HepG2 (cell line): ENCODE measurements at regions not wholly inside any gene's neighbourhood (a gene's known extent, or its start where the extent isn't known, plus 50 kb on each side); places are given as distances from the start of the nearest gene placed in this dataset.

Experiments used
- ATAC-seq: fragments of 200-7000 bp; cut with Tn5 transposase; 3 replicates; pipeline ENCODE4 v1.9.1; 2020; ENCODE audit warnings: mild to moderate bottlenecking, moderate library complexity
- BruUV-seq: library from RNA; stranded (reverse); fragments of 400-500 nt; replicated peaks from 2 replicates; lab custom pipeline; 2021; lab: Mats Ljungman, UMichigan
- CTCF ChIA-PET: fragments of 300-600 bp; formaldehyde crosslinking; extraction: SDS; loops from one replicate; lab custom pipeline; 2021; ENCODE audit warnings: low total read pairs, inconsistent platforms, low intra/inter-chr PET ratio; lab: Yijun Ruan, JAX
- POLR2A ChIA-PET: fragments of 350-600 bp; sonication (Branson Sonifier 250); formaldehyde crosslinking; loops from one replicate; lab custom pipeline; 2020; ENCODE audit warnings: antibody characterized with exemption, inconsistent platforms; lab: Yijun Ruan, JAX
- DNase-seq: peaks from one replicate; pipeline ENCODE4 v3.0.0-alpha.2; 2015; ENCODE audit warnings: low spot score
- FAIRE-seq: peaks from 3 replicates; lab custom pipeline; 2011; peaks lifted over from hg19 to GRCh38; lab: Jason Lieb, UNC
- H2AFZ ChIP-seq: one replicate; pipeline ENCODE4 v1.6.1; 2011; ENCODE audit warnings: low read length, inconsistent platforms
- H3K27ac ChIP-seq: fragments of 300-600 bp; 3 replicates; pipeline ENCODE4 v1.8.0; 2011; ENCODE audit warnings: mixed run types, mild to moderate bottlenecking, mixed read lengths, low read length, inconsistent platforms; ENCODE audit not compliant: insufficient read depth; ENCODE audit errors: extremely low read length
- H3K27me3 ChIP-seq, 2 experiments: fragments of 200-600 bp in 1 of 2; 2 replicates in 1 of 2; 3 replicates in 1 of 2; pipeline versions ENCODE4 v1.6.0 to v1.8.0; 2011; ENCODE audit warnings: low read length in 2 of 2, mild to moderate bottlenecking in 2 of 2, moderate library complexity in 2 of 2, inconsistent platforms in 1 of 2; ENCODE audit not compliant: insufficient read depth in 2 of 2, control insufficient read depth in 1 of 2
- H3K36me3 ChIP-seq, 2 experiments: fragments of 200-600 bp in 1 of 2; replicated peaks in 1 of 2; 2 replicates in 1 of 2; 3 replicates in 1 of 2; pipeline versions ENCODE4 v1.5.1 to v1.8.0; 2011; ENCODE audit warnings: low read length in 2 of 2, inconsistent platforms in 1 of 2; ENCODE audit not compliant: insufficient read depth in 2 of 2, control insufficient read depth in 1 of 2
- H3K4me1 ChIP-seq: 2 replicates; pipeline ENCODE4 v1.5.1; 2012; ENCODE audit warnings: low read length, inconsistent platforms; ENCODE audit not compliant: insufficient read depth
- H3K4me2 ChIP-seq: 2 replicates; pipeline ENCODE4 v1.6.0; 2011; ENCODE audit warnings: low read depth, low read length, inconsistent platforms
- H3K4me3 ChIP-seq, 3 experiments: fragments of 200-600 bp in 1 of 3; sonication (generic), shearing (Covaris generic) in 1 of 3; replicated peaks in 1 of 3; 2 replicates each; pipeline ENCODE4 v1.5.1; 2011 to 2016; ENCODE audit warnings: low read length in 3 of 3, inconsistent platforms in 2 of 3, low read depth in 2 of 3, mild to moderate bottlenecking in 2 of 3, control low read depth in 1 of 3, mixed read lengths in 1 of 3; ENCODE audit not compliant: insufficient read depth in 1 of 3
- H3K79me2 ChIP-seq: one replicate; pipeline ENCODE4 v1.6.1; 2011; ENCODE audit warnings: low read length, inconsistent platforms; ENCODE audit not compliant: insufficient read depth
- H3K9ac ChIP-seq: 2 replicates; pipeline ENCODE4 v1.6.0; 2011; ENCODE audit warnings: mild to moderate bottlenecking, low read depth, low read length, inconsistent platforms; ENCODE audit not compliant: insufficient read depth
- H3K9me3 ChIP-seq: 2 replicates; pipeline ENCODE4 v1.5.1; 2012; ENCODE audit warnings: mild to moderate bottlenecking, low read length
- H4K20me1 ChIP-seq: 2 replicates; pipeline ENCODE4 v1.6.0; 2011; ENCODE audit warnings: inconsistent platforms, mild to moderate bottlenecking, low read length, moderate library complexity; ENCODE audit not compliant: insufficient read depth
- CAMTA2 ChIP-seq: sonication (generic); formaldehyde crosslinking; IDR thresholded peaks from 2 replicates; pipeline ENCODE4 v1.4.0; 2020; ENCODE audit warnings: mild to moderate bottlenecking, missing genetic modification reagents, borderline replicate concordance
- GPN1 ChIP-seq: sonication (generic); formaldehyde crosslinking; IDR thresholded peaks from 2 replicates; pipeline ENCODE4 v1.5.1; 2020; ENCODE audit warnings: missing genetic modification reagents, borderline replicate concordance
- HNF1B ChIP-seq: sonication (generic); formaldehyde crosslinking; IDR thresholded peaks from 2 replicates; pipeline ENCODE4 v1.5.1; 2020; ENCODE audit warnings: mild to moderate bottlenecking, moderate library complexity, missing genetic modification reagents
- NFKB2 ChIP-seq: sonication (generic); formaldehyde crosslinking; IDR thresholded peaks from 2 replicates; pipeline ENCODE4 v1.4.0; 2020; ENCODE audit warnings: missing genetic modification reagents, borderline replicate concordance
- SALL1 ChIP-seq: sonication (generic); formaldehyde crosslinking; IDR thresholded peaks from 2 replicates; pipeline ENCODE4 v1.8.0; 2022; ENCODE audit warnings: mild to moderate bottlenecking, missing genetic modification reagents
- SIX1 ChIP-seq: sonication (generic); formaldehyde crosslinking; IDR thresholded peaks from 2 replicates; pipeline ENCODE4 v1.4.0; 2020; ENCODE audit warnings: missing genetic modification reagents, borderline replicate concordance
- YEATS4 ChIP-seq: sonication (generic); formaldehyde crosslinking; IDR thresholded peaks from 2 replicates; pipeline ENCODE4 v1.4.0; 2020; ENCODE audit warnings: missing genetic modification reagents, borderline replicate concordance
- ZBTB46 ChIP-seq: sonication (generic); formaldehyde crosslinking; IDR thresholded peaks from 2 replicates; pipeline ENCODE4 v1.4.0; 2020; ENCODE audit warnings: mild to moderate bottlenecking, missing genetic modification reagents, borderline replicate concordance
- ZFP36L1 ChIP-seq: sonication (generic); formaldehyde crosslinking; IDR thresholded peaks from 2 replicates; pipeline ENCODE4 v1.8.0; 2022; ENCODE audit warnings: mild to moderate bottlenecking, missing genetic modification reagents, moderate library complexity
- ZFYVE20 ChIP-seq: sonication (generic); formaldehyde crosslinking; IDR thresholded peaks from 2 replicates; pipeline ENCODE4 v1.8.0; 2023; ENCODE audit warnings: low read depth, mild to moderate bottlenecking, moderate library complexity, missing genetic modification reagents, borderline replicate concordance
- ZNF572 ChIP-seq: sonication (generic); formaldehyde crosslinking; IDR thresholded peaks from 2 replicates; pipeline ENCODE4 v1.5.1; 2020; ENCODE audit warnings: mild to moderate bottlenecking, missing genetic modification reagents
- ZNF703 ChIP-seq: sonication (generic); formaldehyde crosslinking; IDR thresholded peaks from 2 replicates; pipeline ENCODE4 v1.5.1; 2020; ENCODE audit warnings: missing genetic modification reagents, mild to moderate bottlenecking, moderate library complexity, borderline replicate concordance
- WGBS: methylation state at CpG from one replicate; pipeline ENCODE4 v1.1.6; 2017; ENCODE audit warnings: low lambda C conversion rate; 5-methylcytosine and 5-hydroxymethylcytosine counted together
- in situ Hi-C: cut with HindIII; loops from 2 replicates; pipeline ENCODE4 v1.10.0; 2017; ENCODE audit warnings: low pct_unique_long_range_greater_than_20kb; ENCODE audit not compliant: extremely low pct_ligation_motif_present
- intact Hi-C: fragments of 100-400 bp; cut with micrococcal nuclease; formaldehyde crosslinking; loops from one replicate; pipeline ENCODE4 v1.10.0; 2022; ENCODE audit not compliant: unreplicated experiment
- TF ChIP-seq, protein P1 (sequence below): sonication (generic); formaldehyde crosslinking; IDR thresholded peaks from 2 replicates; pipeline ENCODE4 v1.5.0; 2020; ENCODE audit warnings: missing genetic modification reagents, mild to moderate bottlenecking, borderline replicate concordance
- TF ChIP-seq, protein P2 (sequence below): sonication (generic); formaldehyde crosslinking; IDR thresholded peaks from 2 replicates; pipeline ENCODE4 v1.5.0; 2020; ENCODE audit warnings: missing genetic modification reagents
- TF ChIP-seq, protein P3 (sequence below): sonication (generic); formaldehyde crosslinking; IDR thresholded peaks from 2 replicates; pipeline ENCODE4 v1.8.0; 2022; ENCODE audit warnings: missing genetic modification reagents, mild to moderate bottlenecking, inconsistent platforms, borderline replicate concordance

DNA sequence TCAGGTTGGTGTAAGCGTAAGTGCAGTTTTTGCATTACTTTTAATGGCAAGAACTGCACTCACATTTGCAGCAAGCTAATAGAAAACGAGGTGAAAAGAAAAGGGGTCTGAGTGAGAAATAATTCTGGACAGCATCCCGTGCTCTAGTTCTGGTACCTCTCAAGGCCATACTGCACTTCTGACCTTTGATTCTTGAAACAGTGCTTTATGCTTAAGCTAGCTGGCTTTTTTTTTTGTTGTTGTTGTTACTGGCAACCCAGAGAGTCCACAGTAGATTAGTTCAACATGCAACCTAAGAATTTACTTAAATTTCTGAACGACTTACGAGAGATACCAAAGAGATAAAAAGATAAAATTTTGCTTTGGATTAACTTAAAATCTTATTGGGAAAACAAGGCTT, 75.2 kb upstream of the PRKD1 start (continued):
- TF ChIP-seq ZBTB46: no peak
- TF ChIP-seq SALL1 (CRISPR knock-in tag): no peak
- TF ChIP-seq, protein P1, sequence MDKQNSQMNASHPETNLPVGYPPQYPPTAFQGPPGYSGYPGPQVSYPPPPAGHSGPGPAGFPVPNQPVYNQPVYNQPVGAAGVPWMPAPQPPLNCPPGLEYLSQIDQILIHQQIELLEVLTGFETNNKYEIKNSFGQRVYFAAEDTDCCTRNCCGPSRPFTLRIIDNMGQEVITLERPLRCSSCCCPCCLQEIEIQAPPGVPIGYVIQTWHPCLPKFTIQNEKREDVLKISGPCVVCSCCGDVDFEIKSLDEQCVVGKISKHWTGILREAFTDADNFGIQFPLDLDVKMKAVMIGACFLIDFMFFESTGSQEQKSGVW (CRISPR knock-in tag): no peak

DNA sequence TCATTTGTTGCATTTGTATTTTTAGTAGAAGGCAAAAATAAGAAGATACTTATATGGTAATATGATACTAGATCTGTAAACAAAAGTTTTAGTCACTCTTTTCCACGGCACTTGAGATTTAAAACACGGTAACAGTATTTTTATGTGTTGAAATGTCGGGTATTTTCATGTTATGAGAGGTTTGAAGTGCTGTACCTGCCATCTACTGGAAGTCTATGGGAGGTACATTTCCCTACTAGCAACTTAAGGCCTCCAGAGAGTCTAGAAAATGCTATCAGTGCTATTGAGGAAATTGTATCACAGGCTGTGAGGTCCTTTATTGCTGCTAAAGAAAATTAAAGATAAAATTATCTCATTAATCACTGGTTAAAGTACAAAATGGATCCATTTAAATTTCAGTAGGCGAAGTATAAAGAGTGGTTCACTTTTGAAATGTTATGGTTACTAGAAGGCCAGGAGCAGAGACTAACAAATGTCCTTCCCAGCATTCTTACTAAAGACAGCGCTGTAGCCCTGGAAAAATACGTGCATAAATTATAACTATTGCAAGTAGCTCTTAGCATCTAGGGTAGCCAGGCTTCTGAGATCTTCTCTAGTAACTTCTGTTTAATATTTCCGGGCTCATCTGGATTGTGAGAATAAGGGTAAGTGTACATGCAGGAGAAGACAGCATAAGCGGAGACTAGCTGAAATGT, 77.6 kb upstream of the PRKD1 start:
- ChIA-PET CTCF (interaction anchor here (2.0 to 2.8 kb wide), 2 partner anchors 456 to 1251 kb away, joined by 17 to 54 read pairs; no protein-coding TSS in a partner anchor), POLR2A (no interaction called here)
- no peak overlapping the region for H2AFZ ChIP-seq
- H3K9ac ChIP-seq: no peak overlapping the region
- H3K4me3 ChIP-seq: no peak overlapping the region
- ATAC-seq (peak; percentile 98), FAIRE-seq (peak; percentile 85), DNase-seq (peak; percentile 62)
- 25% methylated on average over 8 of the region's 8 CpGs for WGBS
- no peaks in the 10 kb centered on the region for H3K79me2 ChIP-seq
- no TSS peak for BruUV-seq
- H3K9me3 ChIP-seq: peaks cover 17% of the 10 kb centered on the region
- intact Hi-C loops (loop anchor here (1.0 kb wide), 3 partner anchors 438 to 1251 kb away; no protein-coding TSS in a partner anchor), in situ Hi-C loops (loop anchor here (5.0 to 10.0 kb wide), 2 partner anchors 450 to 1253 kb away; no protein-coding TSS in a partner anchor)
- no peaks in the 10 kb centered on the region for H4K20me1 ChIP-seq
- H3K4me2 ChIP-seq: no peak overlapping the region
- no peak overlapping the region for H3K27ac ChIP-seq
- H3K4me1 ChIP-seq: no peaks in the 10 kb centered on the region
- H3K36me3 ChIP-seq: no peaks in the 10 kb centered on the region
- H3K27me3 ChIP-seq: no peaks in the 10 kb centered on the region
- TF ChIP-seq, protein P2, sequence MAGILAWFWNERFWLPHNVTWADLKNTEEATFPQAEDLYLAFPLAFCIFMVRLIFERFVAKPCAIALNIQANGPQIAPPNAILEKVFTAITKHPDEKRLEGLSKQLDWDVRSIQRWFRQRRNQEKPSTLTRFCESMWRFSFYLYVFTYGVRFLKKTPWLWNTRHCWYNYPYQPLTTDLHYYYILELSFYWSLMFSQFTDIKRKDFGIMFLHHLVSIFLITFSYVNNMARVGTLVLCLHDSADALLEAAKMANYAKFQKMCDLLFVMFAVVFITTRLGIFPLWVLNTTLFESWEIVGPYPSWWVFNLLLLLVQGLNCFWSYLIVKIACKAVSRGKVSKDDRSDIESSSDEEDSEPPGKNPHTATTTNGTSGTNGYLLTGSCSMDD: no peak
- TF ChIP-seq ZFYVE20 (CRISPR knock-in tag): no peak
- TF ChIP-seq CAMTA2 (CRISPR knock-in tag): no peak
- TF ChIP-seq YEATS4 (CRISPR knock-in tag): 0 out of 2 replicates have a peak, but pooled peaks have one; percentile 27
- TF ChIP-seq ZNF703 (CRISPR knock-in tag): no peak
- no peak for TF ChIP-seq HNF1B
- TF ChIP-seq ZFP36L1 (CRISPR knock-in tag): no peak
- no peak for TF ChIP-seq NFKB2 (CRISPR knock-in tag)
- no peak for TF ChIP-seq ZNF572
- TF ChIP-seq, protein P3, sequence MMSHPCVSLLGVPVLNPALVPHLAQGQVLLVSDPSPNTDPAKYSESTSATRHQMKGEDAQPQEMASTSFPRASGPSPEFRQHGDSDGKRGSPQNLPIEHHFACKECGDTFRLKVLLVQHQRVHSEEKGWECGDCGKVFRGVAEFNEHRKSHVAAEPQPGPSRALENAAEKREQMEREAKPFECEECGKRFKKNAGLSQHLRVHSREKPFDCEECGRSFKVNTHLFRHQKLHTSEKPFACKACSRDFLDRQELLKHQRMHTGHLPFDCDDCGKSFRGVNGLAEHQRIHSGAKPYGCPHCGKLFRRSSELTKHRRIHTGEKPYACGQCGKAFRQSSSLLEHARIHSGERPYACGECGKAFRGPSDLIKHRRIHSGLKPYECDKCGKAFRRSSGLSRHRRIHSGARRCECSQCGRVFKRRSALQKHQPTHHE (CRISPR knock-in tag): no peak
- TF ChIP-seq SIX1 (CRISPR knock-in tag): peak; percentile 29; the same call in 1 of the 2 replicates
- no peak for TF ChIP-seq GPN1 (CRISPR knock-in tag)
